Body of pancreas (tissue), 4 donors: ENCODE measurements at regions not wholly inside any gene's neighbourhood (a gene's known extent, or its start where the extent isn't known, plus 50 kb on each side); places are given as distances from the start of the nearest gene placed in this dataset.
A peak's percentile ranks its signal among the peaks of the same experiment; 100 is the strongest.
"Not testable (repeated sequence)": the region's sequence is repeated elsewhere in the genome, so short reads cannot be mapped to it uniquely, and the experiment has no call there.

Experiments used
- ATAC-seq: fragments of 150-250 bp; one replicate; pipeline ENCODE4 v1.9.1; 2016
- DNase-seq, 4 donors: peaks; one replicate each; pipeline ENCODE4 v3.0.0-alpha.2; 2019
- H3K27ac ChIP-seq, 4 donors: fragments of 200-600 bp; sonication (generic); 1 replicate in 3 of 4; 2 replicates in 1 of 4; pipeline versions ENCODE4 v1.5.1 to v1.6.1; 2016 to 2019; ENCODE audit warnings: mild to moderate bottlenecking in 1 of 4, mixed read lengths in 1 of 4, moderate library complexity in 1 of 4
- H3K27me3 ChIP-seq, 2 donors: fragments of 200-600 bp; sonication (generic); one replicate each; pipeline ENCODE4 v1.6.0; 2016; ENCODE audit warnings: mild to moderate bottlenecking in 1 of 2
- H3K36me3 ChIP-seq, 2 donors: fragments of 200-600 bp; sonication (generic); replicated peaks in 1 of 2; 2 replicates each; pipeline ENCODE4 v1.5.1; 2016; ENCODE audit warnings: low read depth in 2 of 2; ENCODE audit not compliant: insufficient read depth in 1 of 2
- H3K4me1 ChIP-seq: fragments of 200-600 bp; sonication (generic); one replicate; pipeline ENCODE4 v1.6.0; 2016
- H3K4me3 ChIP-seq, 2 donors: fragments of 200-600 bp; sonication (generic); 1 replicate in 1 of 2; 2 replicates in 1 of 2; pipeline ENCODE4 v1.5.1; 2016 to 2019
- H3K9me3 ChIP-seq, 3 donors: fragments of 200-600 bp; sonication (generic); 1 replicate in 2 of 3; 2 replicates in 1 of 3; pipeline ENCODE4 v1.5.1; 2016
- POLR2A ChIP-seq, 3 donors: fragments of 450-650 bp; IDR thresholded peaks; one replicate each; pipeline ENCODE4 v1.6.1; 2016; ENCODE audit warnings: antibody characterized with exemption in 3 of 3, mild to moderate bottlenecking in 2 of 3
- WGBS, 2 donors: methylation state at CpG; one replicate each; pipeline ENCODE4 v1.1.5; 2017; 5-methylcytosine and 5-hydroxymethylcytosine counted together
- intact Hi-C: fragments of 100-400 bp; cut with DNase I; formaldehyde crosslinking; loops from one replicate; pipeline ENCODE4 v1.15.1; 2023
- TF ChIP-seq, protein P1 (sequence below), 7 experiments: fragments of 450-650 bp in 4 of 7; fragments of 200-600 bp in 3 of 7; sonication (generic) in 3 of 7; IDR thresholded peaks; one replicate each; pipeline ENCODE4 v1.5.1; 2016 to 2019; ENCODE audit warnings: antibody characterized with exemption in 7 of 7

DNA sequence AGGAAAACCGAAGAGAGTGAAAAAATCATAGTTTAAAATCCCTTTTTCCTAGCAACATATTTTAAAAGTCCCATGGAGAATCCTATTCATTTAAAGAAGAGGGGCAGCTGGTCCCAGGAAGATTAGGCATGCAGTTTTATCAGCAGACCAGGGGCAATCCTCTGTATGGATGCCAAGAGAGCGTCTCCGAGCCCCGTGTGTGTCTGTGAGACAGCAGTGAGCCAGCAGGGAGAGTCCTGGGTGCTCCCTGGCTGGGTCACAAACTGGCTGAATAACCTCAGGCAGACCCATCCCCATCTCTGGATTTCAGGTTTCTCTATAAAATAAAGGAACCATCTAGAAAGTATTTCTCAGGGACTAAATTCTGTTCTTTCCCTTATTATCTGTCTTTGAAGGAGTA, 128.2 kb upstream of the RIOK3 start:
- no peaks in the 10 kb centered on the region for H3K27me3 ChIP-seq
- no peaks in the 10 kb centered on the region for H3K4me1 ChIP-seq
- intact Hi-C loops: no loop called here
- no peak overlapping the region for H3K4me3 ChIP-seq
- no peak overlapping the region for H3K27ac ChIP-seq
- TF ChIP-seq POLR2A (IDR thresholded peaks at IDR 0.05): no peak
- TF ChIP-seq, protein P1, sequence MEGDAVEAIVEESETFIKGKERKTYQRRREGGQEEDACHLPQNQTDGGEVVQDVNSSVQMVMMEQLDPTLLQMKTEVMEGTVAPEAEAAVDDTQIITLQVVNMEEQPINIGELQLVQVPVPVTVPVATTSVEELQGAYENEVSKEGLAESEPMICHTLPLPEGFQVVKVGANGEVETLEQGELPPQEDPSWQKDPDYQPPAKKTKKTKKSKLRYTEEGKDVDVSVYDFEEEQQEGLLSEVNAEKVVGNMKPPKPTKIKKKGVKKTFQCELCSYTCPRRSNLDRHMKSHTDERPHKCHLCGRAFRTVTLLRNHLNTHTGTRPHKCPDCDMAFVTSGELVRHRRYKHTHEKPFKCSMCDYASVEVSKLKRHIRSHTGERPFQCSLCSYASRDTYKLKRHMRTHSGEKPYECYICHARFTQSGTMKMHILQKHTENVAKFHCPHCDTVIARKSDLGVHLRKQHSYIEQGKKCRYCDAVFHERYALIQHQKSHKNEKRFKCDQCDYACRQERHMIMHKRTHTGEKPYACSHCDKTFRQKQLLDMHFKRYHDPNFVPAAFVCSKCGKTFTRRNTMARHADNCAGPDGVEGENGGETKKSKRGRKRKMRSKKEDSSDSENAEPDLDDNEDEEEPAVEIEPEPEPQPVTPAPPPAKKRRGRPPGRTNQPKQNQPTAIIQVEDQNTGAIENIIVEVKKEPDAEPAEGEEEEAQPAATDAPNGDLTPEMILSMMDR (IDR thresholded peaks at IDR 0.05): no peak
- DNase-seq (no peak), ATAC-seq (no peak)
- no peaks in the 10 kb centered on the region for H3K36me3 ChIP-seq
- no peaks in the 10 kb centered on the region for H3K9me3 ChIP-seq
- 80 to 90% methylated on average over 4 of the region's 4 CpGs for WGBS, 2 donors

DNA sequence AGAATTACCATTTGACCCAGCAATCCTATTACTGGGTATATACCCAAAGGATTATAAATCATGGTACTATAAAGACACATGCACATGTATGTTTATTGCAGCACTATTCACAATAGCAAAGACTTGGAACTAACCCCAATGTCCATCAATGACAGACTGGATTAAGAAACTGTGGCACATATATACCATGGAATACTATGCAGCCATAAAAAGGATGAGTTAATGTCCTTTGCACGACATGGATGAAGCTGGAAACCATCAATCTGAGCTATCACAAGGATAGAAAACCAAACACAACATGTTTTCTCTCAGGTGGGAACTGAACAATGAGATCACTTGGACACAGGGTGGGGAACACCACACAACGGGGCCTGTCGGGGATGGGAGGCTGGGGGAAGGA, 123.4 kb upstream of the RIOK3 start:
- intact Hi-C loops, ATAC-seq, DNase-seq, H3K27me3 ChIP-seq, H3K36me3 ChIP-seq, H3K9me3 ChIP-seq, H3K4me3 ChIP-seq, H3K27ac ChIP-seq: not testable (repeated sequence)
- peaks cover 10% of the 10 kb centered on the region for H3K4me1 ChIP-seq
- 97 to 98% methylated on average over 3 of the region's 3 CpGs for WGBS, 2 donors

DNA sequence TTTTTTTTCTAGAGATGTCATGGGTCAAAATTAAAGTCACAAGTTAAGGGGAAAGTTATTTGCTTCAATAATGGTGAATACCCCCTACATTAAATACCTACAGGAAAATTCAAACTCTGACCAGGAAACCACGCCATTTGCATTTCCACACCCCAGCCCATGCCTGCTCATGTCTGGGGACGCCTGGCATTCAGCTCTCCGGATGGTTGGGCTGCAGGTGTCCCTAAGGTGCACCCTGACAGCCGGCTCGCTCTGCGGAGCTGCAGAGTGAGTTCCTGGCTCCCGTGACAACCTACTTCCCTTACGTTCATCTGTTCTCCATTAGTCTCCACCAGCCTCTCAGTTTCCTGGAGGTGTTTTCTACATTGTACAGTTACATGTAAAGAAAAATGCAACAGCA, 122.7 kb upstream of the RIOK3 start:
- TF ChIP-seq POLR2A (IDR thresholded peaks at IDR 0.05): no peak
- TF ChIP-seq, protein P1 (IDR thresholded peaks at IDR 0.05): no peak
- DNase-seq: no peak
- Histone ChIP-seq H3K4me1 (peaks cover 10% of the 10 kb centered on the region), H3K27me3 (no peaks in the 10 kb centered on the region), H3K27ac (peak overlapping the region in 2 of 4 donors; percentile 60 to 77), H3K9me3 (no peaks in the 10 kb centered on the region), H3K36me3 (no peaks in the 10 kb centered on the region), H3K4me3 (no peak overlapping the region)
- WGBS, 2 donors: 91 to 99% methylated on average over 4 to 8 of the region's 8 CpGs
- intact Hi-C loops: no loop called here
- ATAC-seq: no peak

DNA sequence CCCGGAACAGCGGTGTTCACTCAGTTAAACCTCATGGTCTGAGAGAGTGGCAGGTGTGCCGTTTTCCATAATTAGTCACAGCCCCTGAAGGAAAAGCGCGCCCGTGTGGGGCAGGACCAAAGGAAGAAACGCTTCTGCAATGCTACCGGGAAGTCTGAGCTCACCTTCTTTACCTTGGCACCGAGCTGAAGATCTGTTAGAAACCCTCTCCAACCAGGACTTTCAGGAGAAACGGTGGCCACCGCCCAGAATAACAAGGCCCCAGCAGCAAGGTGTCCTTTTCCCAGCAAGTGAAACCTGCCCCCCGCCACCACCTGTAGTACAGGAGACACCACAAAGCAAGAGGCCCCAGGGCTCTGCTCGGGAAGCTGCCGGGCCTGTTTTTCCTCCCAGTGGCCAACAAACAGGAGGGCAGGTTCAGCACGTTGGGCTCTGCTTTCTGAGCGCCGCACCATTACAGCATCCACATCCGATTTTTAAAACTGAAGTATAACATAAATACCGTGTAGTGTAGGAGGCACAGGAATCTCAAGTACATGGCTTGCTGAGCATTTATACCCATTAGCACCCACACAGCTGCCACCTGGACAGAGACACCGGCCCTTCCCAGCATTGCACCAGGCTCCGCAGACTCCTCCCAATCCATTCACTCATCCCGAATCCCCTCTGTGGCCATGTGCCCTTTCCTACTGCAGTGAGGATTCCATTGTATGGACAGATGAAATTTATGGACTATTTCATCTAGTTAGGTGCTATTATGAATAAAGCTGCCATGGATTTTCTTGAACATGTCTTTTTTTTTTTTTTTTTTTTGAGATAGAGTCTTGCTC, 121.8 kb upstream of the RIOK3 start:
- peak; percentile 59 to 82 (median 70) for DNase-seq
- no peak overlapping the region for H3K4me3 ChIP-seq
- ATAC-seq: peak; percentile 95

DNA sequence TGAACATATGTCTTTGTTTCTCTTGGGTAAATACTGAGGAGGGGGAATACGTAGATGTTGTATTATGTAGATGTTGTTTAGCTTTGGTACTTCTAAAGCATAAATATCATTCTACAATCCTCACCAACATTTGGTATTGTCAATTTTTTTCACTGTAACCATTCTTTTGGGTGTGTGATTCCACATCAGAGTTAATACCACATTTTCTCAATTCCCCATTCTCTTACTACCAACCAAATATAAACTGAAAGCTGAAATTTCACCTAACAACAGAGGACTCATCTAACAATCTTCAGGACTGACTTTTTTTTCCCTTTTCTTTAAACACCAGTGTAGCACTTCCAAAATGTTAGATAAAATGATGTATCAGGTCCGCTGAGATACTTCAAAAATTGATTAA, 120.7 kb upstream of the RIOK3 start:
- Histone ChIP-seq H3K27ac (no peak overlapping the region), H3K27me3 (no peaks in the 10 kb centered on the region), H3K4me1 (peaks cover 10% of the 10 kb centered on the region), H3K36me3 (no peaks in the 10 kb centered on the region), H3K4me3 (no peak overlapping the region), H3K9me3 (no peaks in the 10 kb centered on the region)
- TF ChIP-seq, protein P1 (IDR thresholded peaks at IDR 0.05): no peak
- no peak for TF ChIP-seq POLR2A (IDR thresholded peaks at IDR 0.05)
- WGBS, 2 donors: 92 to 94% methylated on average over 2 of the region's 2 CpGs
- intact Hi-C loops: no loop called here
- no peak for DNase-seq
- ATAC-seq: no peak

More for the DNA sequence above, 121.8 kb upstream of the RIOK3 start:
- Histone ChIP-seq H3K9me3 (no peaks in the 10 kb centered on the region), H3K27me3 (no peaks in the 10 kb centered on the region), H3K4me1 (peaks cover 10% of the 10 kb centered on the region), H3K27ac (peak overlapping the region in 3 of 4 donors; percentile 39 to 77 (median 60)), H3K36me3 (no peaks in the 10 kb centered on the region)
- TF ChIP-seq, protein P1 (IDR thresholded peaks at IDR 0.05): peak in 2 of 7 experiments; percentile 1 to 34
- TF ChIP-seq POLR2A (IDR thresholded peaks at IDR 0.05): peak in 1 of 3 donors; percentile 46
- 64 to 68% methylated on average over 12 to 22 of the region's 22 CpGs for WGBS, 2 donors
- intact Hi-C loops: no loop called here
